Activated naive CD4-positive, alpha-beta T cell treated with anti-CD3 and anti-CD28 coated beads, Interleukin-2, amount 50 U/mL, for 72 hours (primary cell): ENCODE measurements at regions not wholly inside any gene's neighbourhood (a gene's known extent, or its start where the extent isn't known, plus 50 kb on each side); places are given as distances from the start of the nearest gene placed in this dataset.

ENCODE experiments used
- ATAC-seq, 2 donors: fragments of 150-1000 bp; cut with Tn5 transposase; 2 replicates each; pipeline ENCODE4 v1.10.0; 2021; ENCODE audit warnings: mild to moderate bottlenecking in 2 of 2, moderate library complexity in 2 of 2
- DNase-seq, 2 donors: peaks; one replicate each; pipeline ENCODE4 v3.0.0; 2021 to 2022; ENCODE audit warnings: low spot score in 2 of 2
- H3K27ac Mint-ChIP-seq, 2 donors: one replicate each; pipeline ENCODE4 v1.8.0; 2022; ENCODE audit warnings: mild to moderate bottlenecking in 2 of 2, mixed read lengths in 2 of 2
- H3K36me3 Mint-ChIP-seq, 2 donors: one replicate each; pipeline ENCODE4 v1.8.0; 2022; ENCODE audit warnings: mixed read lengths in 2 of 2
- H3K9me3 Mint-ChIP-seq, 2 donors: one replicate each; pipeline ENCODE4 v1.8.0; 2022; ENCODE audit warnings: mixed read lengths in 2 of 2

DNA sequence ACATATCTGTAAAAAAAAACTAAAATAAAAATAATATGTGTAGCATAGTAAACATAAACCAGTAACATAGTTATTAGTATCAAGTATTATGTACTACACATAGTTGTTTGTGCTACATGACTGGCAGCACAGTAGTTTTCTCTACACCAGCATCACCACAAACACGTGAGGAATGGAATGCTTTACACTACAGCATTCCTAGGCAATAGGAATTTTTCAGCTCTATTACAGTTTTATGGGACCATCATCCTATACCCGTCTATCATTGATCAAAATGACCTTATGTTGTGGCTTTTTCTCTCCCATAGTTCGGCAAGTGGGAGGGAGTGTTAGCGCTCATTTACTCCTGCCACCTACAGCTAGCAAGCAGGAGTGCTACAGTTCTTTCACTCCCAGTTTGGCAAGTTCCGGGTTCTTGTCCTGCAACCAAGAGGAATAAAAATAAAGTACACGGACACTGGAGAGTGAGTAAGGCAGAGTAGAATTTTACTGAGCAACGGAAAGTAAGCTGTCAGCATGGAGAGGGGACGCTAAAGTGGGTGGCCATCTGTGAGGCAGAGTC lies 196.8 kb upstream of the HSF2 start:
- Mint-ChIP-seq H3K36me3 (no peaks in the 10 kb centered on the region), H3K9me3 (peaks cover 4% of the 10 kb centered on the region in 2 donors), H3K27ac (no peak overlapping the region)
- ATAC-seq = no peak
- DNase-seq = no peak

DNA sequence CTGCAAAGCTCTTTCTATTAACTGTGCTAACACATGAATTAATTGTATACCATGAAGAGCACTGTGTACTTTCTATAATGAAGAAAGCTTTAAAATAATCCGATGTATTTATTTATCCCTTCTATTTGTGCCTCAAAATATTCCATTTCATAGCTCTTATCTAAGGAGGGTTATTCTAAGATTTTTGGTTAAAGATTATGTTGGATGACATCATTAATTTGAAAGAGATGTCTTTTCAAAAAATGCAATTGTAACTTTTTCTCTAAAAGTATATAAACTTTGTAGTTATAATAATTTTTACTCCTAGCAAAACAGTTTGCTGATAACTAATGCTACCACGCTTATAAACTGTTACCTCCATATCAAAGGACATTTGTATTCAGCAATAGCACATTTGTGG lies 192.4 kb upstream of the HSF2 start:
- no peak for ATAC-seq
- H3K9me3 Mint-ChIP-seq = peaks cover 4% of the 10 kb centered on the region in 2 donors

DNA sequence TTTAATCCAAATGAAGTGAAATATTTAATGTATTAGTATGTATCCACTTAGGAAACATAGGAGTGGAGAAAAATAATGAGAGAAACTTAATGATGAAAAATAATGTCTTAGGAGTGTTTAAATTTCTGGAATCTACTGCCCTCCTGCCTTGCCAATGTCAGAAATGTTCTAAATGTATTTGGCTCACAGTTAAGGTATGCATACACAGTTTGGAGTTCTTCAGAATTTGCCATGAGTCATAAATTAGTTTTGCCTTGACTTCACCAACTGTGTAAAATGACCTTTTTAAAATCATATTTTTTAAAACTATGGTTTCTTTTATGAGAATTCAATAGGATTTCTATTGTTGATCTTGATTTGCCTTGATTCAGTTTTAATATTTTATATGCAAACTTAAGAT lies 191.7 kb upstream of the HSF2 start:
- ATAC-seq (no peak), DNase-seq (no peak)
- no peaks in the 10 kb centered on the region for H3K36me3 Mint-ChIP-seq
- peaks cover 4% of the 10 kb centered on the region in 2 donors for H3K9me3 Mint-ChIP-seq
- no peak overlapping the region for H3K27ac Mint-ChIP-seq

More for the DNA sequence above, 192.4 kb upstream of the HSF2 start:
- Mint-ChIP-seq H3K27ac (no peak overlapping the region), H3K36me3 (no peaks in the 10 kb centered on the region)
- DNase-seq = no peak

DNA sequence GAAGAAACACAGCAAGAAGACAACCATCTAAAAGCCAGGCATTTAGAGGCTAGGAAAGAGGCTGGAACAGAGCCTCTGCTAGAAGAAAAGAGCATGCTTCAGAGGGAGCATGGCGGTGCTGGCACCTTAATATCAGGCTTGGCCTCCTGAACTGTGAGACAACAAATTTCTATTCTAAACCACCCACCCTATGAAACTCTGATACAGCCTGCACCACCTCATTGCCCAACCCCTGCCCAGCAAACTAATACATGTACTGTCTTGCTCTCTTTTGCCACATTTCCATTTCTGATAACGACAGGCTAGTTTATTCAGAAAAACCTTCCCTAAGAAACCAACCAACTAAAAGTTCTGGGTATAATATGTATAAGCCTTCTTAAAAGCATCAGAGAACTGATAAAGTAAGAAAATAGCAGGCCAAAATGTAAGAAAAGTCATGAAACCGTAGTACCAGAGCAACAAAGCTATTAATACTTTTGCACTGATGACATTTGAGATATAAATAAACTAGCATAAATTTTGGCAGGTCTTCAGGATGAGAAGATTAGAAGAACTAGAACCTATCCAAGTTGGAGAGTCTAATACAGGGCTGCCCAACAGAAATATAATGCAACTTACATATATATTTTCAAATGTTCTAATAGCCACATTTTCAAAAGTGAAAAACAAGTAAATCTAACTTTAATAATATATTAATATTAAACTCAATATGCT lies 184.7 kb upstream of the HSF2 start:
- no peaks in the 10 kb centered on the region for H3K36me3 Mint-ChIP-seq
- DNase-seq = no peak
- no peak for ATAC-seq
- no peaks in the 10 kb centered on the region for H3K9me3 Mint-ChIP-seq
- H3K27ac Mint-ChIP-seq = no peak overlapping the region

DNA sequence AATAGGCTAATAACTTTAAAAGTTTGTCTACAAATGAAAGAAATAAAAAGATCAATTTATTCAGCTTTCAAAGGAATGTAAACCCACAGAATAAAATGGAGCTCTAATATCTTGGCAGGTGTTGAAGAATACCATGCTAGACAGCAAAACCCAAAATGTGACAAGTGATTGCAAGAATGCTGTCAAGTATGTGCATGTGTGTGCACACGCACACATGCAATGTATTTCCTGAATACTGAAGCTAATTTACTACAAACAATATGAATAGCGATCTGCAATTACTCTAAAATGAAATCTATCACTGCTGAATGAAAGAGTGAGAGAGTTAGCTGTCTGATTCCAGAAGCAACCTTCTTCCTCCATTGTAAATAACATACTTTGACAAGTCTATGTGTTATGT lies 179.2 kb upstream of the HSF2 start:
- Mint-ChIP-seq H3K27ac (no peak overlapping the region), H3K9me3 (no peaks in the 10 kb centered on the region), H3K36me3 (no peaks in the 10 kb centered on the region)
- ATAC-seq (no peak), DNase-seq (no peak)

DNA sequence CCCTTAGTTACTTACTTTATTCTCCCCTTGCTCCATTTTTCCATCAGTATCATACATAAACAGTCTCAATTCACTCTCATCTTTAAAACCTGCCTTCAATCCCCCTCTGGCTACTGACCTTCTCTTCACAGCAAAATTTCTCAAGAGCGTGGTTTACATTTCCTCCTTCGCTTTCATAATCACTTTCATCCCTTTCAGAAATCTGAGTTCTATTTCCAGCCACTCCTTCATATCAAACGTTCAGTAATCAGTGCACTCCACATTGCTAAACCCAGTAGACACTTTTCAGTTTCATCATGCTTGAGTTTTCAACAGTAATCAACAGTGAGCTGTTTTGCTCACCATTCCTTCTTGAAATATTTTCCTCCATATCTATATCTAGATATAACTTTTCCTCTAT lies 176.7 kb upstream of the HSF2 start:
- DNase-seq (no peak), ATAC-seq (no peak)
- no peaks in the 10 kb centered on the region for H3K36me3 Mint-ChIP-seq

DNA sequence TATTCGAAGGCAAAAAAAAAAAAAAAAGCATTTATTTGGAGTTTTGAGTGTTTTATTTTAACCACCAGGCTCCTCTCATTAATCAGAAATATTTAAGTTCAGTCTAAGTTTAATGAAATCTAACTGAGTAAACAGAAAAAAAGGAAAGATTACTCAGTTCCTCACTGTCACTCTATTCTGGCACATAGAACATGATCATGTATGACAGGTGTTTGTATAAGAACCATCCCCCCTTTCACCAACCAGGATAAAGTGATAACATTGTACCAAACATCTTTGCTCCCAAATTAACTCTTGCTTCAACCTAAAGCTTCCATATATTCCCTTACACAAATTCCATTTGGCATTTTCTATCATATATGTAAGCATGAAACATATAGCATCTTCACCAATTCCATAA lies 176.2 kb upstream of the HSF2 start:
- Mint-ChIP-seq H3K36me3 (no peaks in the 10 kb centered on the region), H3K27ac (no peak overlapping the region), H3K9me3 (no peaks in the 10 kb centered on the region)
- DNase-seq (no peak), ATAC-seq (no peak)

More for the DNA sequence above, 176.7 kb upstream of the HSF2 start:
- Mint-ChIP-seq H3K9me3 (no peaks in the 10 kb centered on the region), H3K27ac (no peak overlapping the region)

DNA sequence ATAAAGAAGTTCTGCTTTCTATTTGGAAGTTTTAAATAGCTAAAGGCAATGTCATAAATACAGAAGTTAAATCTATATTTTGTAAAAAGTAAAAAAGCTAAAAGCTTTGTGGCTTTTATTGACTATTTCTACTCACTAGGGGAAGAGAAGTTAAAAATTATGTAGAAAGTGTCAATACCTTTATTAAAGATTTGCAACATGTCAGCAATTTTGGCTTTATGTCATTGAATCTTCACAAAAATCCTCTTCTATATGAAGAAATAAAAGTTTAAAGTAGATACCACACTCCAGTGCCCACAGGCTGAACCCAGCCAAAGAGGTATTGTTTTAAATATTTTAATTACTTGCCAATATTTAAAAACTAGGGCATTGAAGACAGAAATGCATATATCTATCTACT lies 160.6 kb upstream of the HSF2 start:
- Mint-ChIP-seq H3K9me3 (peaks cover 10 to 13% of the 10 kb centered on the region in 2 donors), H3K27ac (no peak overlapping the region), H3K36me3 (no peaks in the 10 kb centered on the region)
- DNase-seq (no peak), ATAC-seq (no peak)

DNA sequence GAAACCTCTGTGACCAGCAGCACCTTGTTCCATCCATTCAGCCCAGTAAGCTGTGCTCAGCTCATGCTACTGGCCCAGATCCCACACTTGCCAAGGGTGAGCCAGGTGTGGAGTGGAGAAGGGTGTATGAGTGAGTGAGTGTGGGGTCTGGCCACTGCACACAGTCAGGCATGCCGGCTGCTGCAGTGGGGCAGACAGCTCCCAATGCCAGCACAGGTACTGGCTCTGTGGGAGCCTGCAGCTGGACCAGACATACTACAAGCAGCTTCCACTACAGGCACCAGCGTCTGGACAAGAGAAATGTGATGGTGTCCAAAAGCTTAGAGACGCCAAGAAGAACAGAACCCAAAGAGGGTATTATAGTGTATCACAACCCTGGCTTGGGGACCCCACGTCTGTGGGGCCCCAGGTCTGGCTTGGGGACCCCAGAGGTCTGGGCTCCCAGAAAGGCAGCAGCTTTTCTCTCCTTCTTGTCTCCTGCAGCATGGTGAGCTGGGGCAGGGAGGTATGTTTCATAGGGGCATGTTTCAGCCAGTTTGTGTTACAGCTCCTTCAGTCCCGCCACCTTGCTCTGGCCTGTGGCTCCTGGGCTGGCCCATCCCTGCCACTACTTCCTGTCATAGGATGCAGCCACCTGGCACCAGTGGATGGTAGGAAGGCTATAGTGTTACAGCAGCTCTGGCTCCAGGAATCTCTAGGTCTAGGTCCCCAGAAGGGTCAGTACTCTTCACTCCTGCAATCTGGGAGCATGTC lies 152.4 kb upstream of the HSF2 start:
- H3K9me3 Mint-ChIP-seq = peaks cover 15 to 17% of the 10 kb centered on the region in 2 donors
- no peak for DNase-seq
- H3K36me3 Mint-ChIP-seq = no peaks in the 10 kb centered on the region
- ATAC-seq = no peak
- H3K27ac Mint-ChIP-seq = no peak overlapping the region

DNA sequence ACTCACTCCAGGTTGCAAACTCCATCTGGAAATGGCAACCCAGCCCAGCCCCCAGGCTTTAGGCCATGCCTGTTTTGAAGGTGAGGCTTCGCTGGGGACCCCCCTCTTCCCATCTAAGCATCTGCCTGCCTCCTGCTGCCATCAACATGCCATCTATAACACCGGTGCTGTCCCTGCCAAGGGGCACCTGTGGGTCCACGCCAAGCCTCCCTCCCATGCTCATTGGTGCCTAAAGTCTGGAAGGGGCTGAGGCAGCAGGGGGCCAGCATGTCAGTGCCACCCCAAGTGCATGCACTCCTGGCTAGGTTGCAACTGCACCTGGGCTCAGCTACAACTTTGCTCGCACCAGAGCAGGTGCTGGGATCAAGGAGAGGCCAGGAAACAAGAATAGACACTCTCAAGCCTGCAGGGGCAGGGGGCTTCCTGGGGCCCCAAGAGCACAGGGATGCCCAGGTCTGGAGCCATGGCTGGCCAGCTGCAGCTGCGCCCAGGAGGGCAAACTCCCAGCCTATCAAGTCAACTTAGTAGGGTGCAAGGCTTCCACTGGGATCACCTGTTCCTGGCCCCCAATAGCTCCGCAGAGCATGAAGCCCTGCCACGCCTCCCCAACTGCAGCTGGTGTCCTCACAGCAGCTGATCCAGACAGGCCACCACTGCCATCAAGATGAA lies 151.3 kb upstream of the HSF2 start:
- ATAC-seq (no peak), DNase-seq (no peak)
- Mint-ChIP-seq H3K27ac (no peak overlapping the region), H3K9me3 (peaks cover 13 to 14% of the 10 kb centered on the region in 2 donors), H3K36me3 (no peaks in the 10 kb centered on the region)

DNA sequence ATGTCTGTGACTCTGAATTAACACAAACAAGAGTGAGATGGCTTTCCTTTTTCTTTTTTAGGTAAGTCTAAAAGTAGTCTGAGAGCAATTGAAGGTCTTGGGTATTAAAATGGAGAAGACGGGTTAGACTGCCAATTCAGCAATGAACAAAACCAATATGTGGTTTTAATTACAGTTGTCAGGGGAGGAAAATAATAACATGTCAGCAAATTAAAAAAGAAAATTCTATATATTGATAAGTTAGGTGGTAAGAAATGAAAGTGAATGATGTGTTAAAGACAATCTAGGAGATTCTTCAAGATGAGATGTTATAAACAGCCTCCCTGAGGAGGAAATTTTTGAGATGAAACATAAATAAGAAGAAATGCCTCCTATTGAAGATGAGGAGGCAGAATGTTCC lies 150.6 kb upstream of the HSF2 start:
- no peak overlapping the region for H3K27ac Mint-ChIP-seq

DNA sequence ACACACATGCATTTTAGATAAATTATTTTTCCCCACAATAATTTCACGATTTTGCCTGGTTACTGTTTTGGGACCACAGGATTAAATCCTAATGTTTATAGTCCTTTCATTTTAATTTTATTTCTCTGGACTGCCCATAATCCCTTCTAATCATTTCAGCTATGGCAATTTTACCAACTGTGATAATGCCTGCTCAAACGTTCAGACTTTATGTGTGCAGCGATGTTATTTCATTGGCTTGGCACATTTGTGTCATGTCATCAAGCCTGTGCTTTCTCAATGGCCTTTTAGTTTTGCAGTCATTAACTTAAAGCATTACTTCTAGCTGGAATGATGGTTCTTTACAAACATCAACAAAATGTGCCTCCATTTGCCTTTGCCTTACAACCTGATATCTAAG lies 140.6 kb upstream of the HSF2 start:
- Mint-ChIP-seq H3K36me3 (no peaks in the 10 kb centered on the region), H3K27ac (no peak overlapping the region)
- no peak for ATAC-seq

More for the DNA sequence above, 150.6 kb upstream of the HSF2 start:
- ATAC-seq (no peak), DNase-seq (no peak)
- H3K36me3 Mint-ChIP-seq = no peaks in the 10 kb centered on the region
- H3K9me3 Mint-ChIP-seq = peaks cover 5 to 8% of the 10 kb centered on the region in 2 donors

DNA sequence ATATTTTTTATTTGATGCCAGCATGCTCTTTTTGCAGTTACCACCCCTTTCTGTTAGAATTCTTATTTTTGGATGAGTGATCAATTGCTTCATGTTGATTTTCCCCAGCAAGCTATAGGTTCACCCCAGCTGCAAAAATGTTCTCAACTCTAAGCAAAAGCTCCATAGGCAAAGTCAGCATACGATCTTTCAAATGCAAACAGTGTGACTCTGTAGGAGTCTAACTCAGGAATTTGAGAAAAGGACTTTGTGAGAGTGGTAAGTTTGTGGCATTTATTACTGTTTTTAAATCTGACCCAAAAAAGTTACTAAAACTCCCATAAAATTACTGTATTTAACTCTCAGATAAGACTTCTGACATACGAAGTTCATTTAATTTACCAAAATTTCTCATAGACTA lies 134.9 kb upstream of the HSF2 start:
- Mint-ChIP-seq H3K36me3 (no peaks in the 10 kb centered on the region), H3K9me3 (no peaks in the 10 kb centered on the region), H3K27ac (no peak overlapping the region)
- DNase-seq = no peak
- ATAC-seq = no peak

More for the DNA sequence above, 140.6 kb upstream of the HSF2 start:
- no peak for DNase-seq
- H3K9me3 Mint-ChIP-seq = no peaks in the 10 kb centered on the region

DNA sequence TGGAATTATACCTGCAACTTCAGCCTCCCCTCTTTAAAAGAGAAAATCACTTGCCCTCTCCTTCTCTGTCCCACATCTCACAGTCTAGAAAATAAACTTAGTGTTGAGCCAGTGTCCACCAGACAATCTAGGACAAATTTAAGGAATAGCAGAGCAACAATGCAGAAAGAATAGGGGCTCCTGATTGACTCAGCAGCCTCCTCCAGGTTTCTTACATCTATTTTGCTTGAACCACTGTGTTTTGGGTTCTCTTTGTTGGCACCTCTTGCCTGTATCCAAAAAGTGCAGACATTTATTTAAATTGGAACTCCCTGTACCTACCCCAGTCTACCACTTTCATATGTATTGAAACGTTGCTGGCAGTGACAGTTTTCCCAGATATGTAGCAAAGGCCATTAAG lies 133.7 kb upstream of the HSF2 start:
- Mint-ChIP-seq H3K36me3 (no peaks in the 10 kb centered on the region), H3K27ac (no peak overlapping the region), H3K9me3 (no peaks in the 10 kb centered on the region)
- DNase-seq (no peak), ATAC-seq (no peak)

DNA sequence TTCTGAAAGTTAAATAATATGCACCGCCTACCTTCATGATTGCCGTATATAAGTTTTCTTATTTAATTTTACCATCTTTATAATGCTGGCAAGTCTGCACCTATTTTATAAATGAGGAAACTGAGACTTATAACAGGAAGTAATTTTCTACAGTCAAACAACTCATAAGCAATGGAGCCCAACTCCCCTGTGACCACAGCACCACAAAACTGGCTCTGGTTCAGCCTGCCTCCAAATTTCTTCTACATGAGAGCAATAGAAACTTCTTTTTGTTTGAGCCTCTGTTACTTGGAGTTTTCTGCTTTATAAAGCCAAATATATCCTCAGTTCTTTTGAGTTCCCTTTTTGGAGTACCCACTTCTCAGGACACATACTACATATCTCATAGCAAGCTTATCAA lies 131.1 kb upstream of the HSF2 start:
- no peak for DNase-seq
- H3K9me3 Mint-ChIP-seq = no peaks in the 10 kb centered on the region
- no peak for ATAC-seq

DNA sequence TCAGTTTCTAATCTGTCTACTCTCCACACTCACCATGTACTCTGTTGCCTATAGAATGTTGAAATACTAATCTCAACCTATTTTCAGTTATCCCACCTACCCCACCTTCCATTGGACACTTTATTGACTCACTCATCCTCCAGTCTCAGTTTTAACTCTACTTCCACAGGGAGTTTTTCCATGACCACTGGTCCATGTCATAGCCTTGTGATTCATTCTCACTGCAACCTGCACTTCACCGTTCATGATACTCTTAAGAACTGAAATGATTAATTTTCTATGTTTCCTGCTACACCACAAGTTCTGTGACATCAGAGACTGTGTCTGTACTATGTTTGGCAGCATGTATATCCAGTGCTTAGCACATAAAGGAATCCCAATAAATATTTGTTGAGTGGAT lies 122.8 kb upstream of the HSF2 start:
- DNase-seq (no peak), ATAC-seq (no peak)
- Mint-ChIP-seq H3K9me3 (no peaks in the 10 kb centered on the region), H3K36me3 (no peaks in the 10 kb centered on the region), H3K27ac (no peak overlapping the region)

More for the DNA sequence above, 131.1 kb upstream of the HSF2 start:
- Mint-ChIP-seq H3K27ac (peak overlapping the region in 1 of 2 donors; percentile 48), H3K36me3 (no peaks in the 10 kb centered on the region)
